ENCODE measurements at regions not wholly inside any gene's neighbourhood (a gene's known extent, or its start where the extent isn't known, plus 50 kb on each side); places are given as distances from the start of the nearest gene placed in this dataset.

- RAD21 ChIA-PET (ENCODE audit: low non-redundant PET in 1 of 2, low total read pairs in 2 of 2, uncharacterized antibody in 2 of 2, unreplicated experiment in 2 of 2): no interaction called here
- BruUV-seq (replicated peaks): no TSS peak
- H3K4me2 ChIP-seq (ENCODE audit: low read length): no peak overlapping the region
- H3K36me3 ChIP-seq (ENCODE audit: control insufficient read depth in 1 of 2, insufficient read depth in 2 of 2, low read length in 2 of 2): no peaks in the 10 kb centered on the region
- no peaks in the 10 kb centered on the region for H3K9me3 ChIP-seq (ENCODE audit: control insufficient read depth in 1 of 2, insufficient read depth in 1 of 2, low read depth in 1 of 2, low read length in 2 of 2)
- ATAC-seq (no peak), DNase-seq (ENCODE audit: low read depth, low spot score) (no peak)
- H3K9me2 ChIP-seq (ENCODE audit: insufficient read depth): no peaks in the 10 kb centered on the region
- no peak overlapping the region for H3K27ac ChIP-seq (ENCODE audit: low read depth, low read length)
- no peaks in the 10 kb centered on the region for H3K4me1 ChIP-seq (ENCODE audit: control insufficient read depth in 1 of 2, insufficient read depth in 2 of 2, low read length in 2 of 2)
- no peak overlapping the region for H3K9ac ChIP-seq (ENCODE audit: low read length)
- intact Hi-C loops (cut with micrococcal nuclease): no loop called here
- H3K79me2 ChIP-seq (ENCODE audit: insufficient read depth, low read length): no peaks in the 10 kb centered on the region
- TF ChIP-seq FOSL1 (IDR thresholded peaks at IDR 0.05; ENCODE audit: low read depth): no peak
- TF ChIP-seq EZH2 (IDR thresholded peaks at IDR 0.05): no peak
- TF ChIP-seq ELF1 (IDR thresholded peaks at IDR 0.05; ENCODE audit: borderline replicate concordance, low read depth): no peak
- no peak for TF ChIP-seq POLR2AphosphoS5 (IDR thresholded peaks at IDR 0.05; ENCODE audit: low read depth, low read length)
- TF ChIP-seq, protein P1, sequence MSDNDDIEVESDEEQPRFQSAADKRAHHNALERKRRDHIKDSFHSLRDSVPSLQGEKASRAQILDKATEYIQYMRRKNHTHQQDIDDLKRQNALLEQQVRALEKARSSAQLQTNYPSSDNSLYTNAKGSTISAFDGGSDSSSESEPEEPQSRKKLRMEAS (IDR thresholded peaks at IDR 0.05): no peak
- TF ChIP-seq YY1 (IDR thresholded peaks at IDR 0.05; ENCODE audit: extremely low read depth, insufficient replicate concordance, low read depth, low read length): no peak
- TF ChIP-seq, protein P2, sequence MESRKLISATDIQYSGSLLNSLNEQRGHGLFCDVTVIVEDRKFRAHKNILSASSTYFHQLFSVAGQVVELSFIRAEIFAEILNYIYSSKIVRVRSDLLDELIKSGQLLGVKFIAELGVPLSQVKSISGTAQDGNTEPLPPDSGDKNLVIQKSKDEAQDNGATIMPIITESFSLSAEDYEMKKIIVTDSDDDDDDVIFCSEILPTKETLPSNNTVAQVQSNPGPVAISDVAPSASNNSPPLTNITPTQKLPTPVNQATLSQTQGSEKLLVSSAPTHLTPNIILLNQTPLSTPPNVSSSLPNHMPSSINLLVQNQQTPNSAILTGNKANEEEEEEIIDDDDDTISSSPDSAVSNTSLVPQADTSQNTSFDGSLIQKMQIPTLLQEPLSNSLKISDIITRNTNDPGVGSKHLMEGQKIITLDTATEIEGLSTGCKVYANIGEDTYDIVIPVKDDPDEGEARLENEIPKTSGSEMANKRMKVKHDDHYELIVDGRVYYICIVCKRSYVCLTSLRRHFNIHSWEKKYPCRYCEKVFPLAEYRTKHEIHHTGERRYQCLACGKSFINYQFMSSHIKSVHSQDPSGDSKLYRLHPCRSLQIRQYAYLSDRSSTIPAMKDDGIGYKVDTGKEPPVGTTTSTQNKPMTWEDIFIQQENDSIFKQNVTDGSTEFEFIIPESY (IDR thresholded peaks at IDR 0.05; ENCODE audit: extremely low read depth, insufficient replicate concordance, low read length): no peak
- TF ChIP-seq POLR2A (IDR thresholded peaks at IDR 0.05; ENCODE audit: borderline replicate concordance, extremely low read depth, insufficient read depth, insufficient read length): no peak
- no peak for TF ChIP-seq ZFX (IDR thresholded peaks at IDR 0.05)
- TF ChIP-seq, protein P3, sequence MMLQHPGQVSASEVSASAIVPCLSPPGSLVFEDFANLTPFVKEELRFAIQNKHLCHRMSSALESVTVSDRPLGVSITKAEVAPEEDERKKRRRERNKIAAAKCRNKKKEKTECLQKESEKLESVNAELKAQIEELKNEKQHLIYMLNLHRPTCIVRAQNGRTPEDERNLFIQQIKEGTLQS (IDR thresholded peaks at IDR 0.05): no peak
- TF ChIP-seq SRF (IDR thresholded peaks at IDR 0.05; ENCODE audit: low read depth): no peak
- TF ChIP-seq ZNF274 (IDR thresholded peaks at IDR 0.05; ENCODE audit: low read depth, low read length): no peak
- no peak for TF ChIP-seq SIN3A (IDR thresholded peaks at IDR 0.05; ENCODE audit: low read depth)
- TF ChIP-seq JUND (IDR thresholded peaks at IDR 0.05): no peak
- TF ChIP-seq EGR1 (IDR thresholded peaks at IDR 0.05; ENCODE audit: low read depth): no peak
- no peak for TF ChIP-seq CBX3 (IDR thresholded peaks at IDR 0.05; ENCODE audit: low read depth)
- no peaks in the 10 kb centered on the region for H3K27me3 ChIP-seq (ENCODE audit: insufficient read depth, low read length)
- no peaks in the 10 kb centered on the region for H4K20me1 ChIP-seq (ENCODE audit: insufficient read depth)
- POLR2A ChIA-PET: no interaction called here
- CTCF ChIA-PET: no interaction called here
- H2AFZ ChIP-seq (ENCODE audit: low read depth, low read length, poor library complexity, severe bottlenecking): no peak overlapping the region
- H3K4me3 ChIP-seq (replicated peaks in 1 of 2; ENCODE audit: low read depth in 1 of 2, low read length in 2 of 2): no peak overlapping the region
These were observed 527.5 kb upstream of the NBEA start for GRCh38 chr13:34414616-34415015.
